T1000 (cell line): ENCODE measurements at regions not wholly inside any gene's neighbourhood (a gene's known extent, or its start where the extent isn't known, plus 50 kb on each side); places are given as distances from the start of the nearest gene placed in this dataset.

ENCODE experiments used
- DNase-seq: peaks from one replicate; lab custom pipeline; 2025; ENCODE audit warnings: mixed read lengths; lab: John Stamatoyannopoulos, UW

GRCh38 chr1:229063154-229063773 is 207.6 kb upstream of the RAB4A start:
- no peak for DNase-seq

DNA sequence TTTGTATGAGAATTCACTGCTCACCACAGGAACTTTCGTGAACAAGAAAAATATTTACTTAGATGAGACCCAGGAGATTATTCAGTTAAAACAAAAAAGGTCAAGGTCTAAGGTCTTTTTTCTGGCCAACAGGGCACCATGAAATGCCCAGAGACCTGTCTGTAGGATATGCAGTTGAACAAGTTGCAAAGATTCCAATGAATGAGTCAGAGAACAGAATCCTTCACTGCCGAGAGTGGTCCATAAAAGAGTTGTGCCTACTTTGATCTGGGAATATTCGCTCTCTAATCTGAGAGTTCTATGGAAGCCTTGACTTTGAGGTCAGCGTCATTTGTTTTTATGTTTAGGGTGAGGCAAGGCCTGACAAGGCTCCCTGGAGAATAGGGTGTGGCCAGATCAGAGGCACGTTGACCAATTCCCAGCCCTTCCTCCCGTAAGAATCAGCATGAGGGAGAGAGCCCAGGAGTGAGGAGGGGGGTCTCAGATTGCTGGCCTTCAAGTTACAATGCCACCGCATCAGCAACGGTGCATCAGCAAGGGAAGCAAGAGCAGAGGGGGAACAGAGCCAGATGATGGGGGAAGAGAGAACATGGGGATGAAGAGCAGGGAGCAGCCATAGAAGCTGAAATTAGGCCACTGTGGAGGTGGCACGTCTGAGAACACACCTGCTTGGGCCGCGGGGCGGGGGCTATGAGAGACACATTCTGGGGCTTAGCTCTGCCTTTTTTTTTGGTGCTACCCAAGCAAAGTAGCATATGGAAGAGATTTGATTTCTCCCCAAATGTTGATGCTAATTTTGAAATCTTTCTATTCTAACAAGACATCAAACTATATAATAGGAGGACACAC is 206.4 kb upstream of the RAB4A start:
- DNase-seq, result no peak

- DNase-seq, result no peak
Observed at GRCh38 chr1:229065613-229066012, 205.3 kb upstream of the RAB4A start.

- no peak for DNase-seq
Observed at GRCh38 chr1:229066591-229066990, 204.3 kb upstream of the RAB4A start.

GRCh38 chr1:229067546-229067945 is 203.4 kb upstream of the RAB4A start:
- DNase-seq, result no peak

DNA sequence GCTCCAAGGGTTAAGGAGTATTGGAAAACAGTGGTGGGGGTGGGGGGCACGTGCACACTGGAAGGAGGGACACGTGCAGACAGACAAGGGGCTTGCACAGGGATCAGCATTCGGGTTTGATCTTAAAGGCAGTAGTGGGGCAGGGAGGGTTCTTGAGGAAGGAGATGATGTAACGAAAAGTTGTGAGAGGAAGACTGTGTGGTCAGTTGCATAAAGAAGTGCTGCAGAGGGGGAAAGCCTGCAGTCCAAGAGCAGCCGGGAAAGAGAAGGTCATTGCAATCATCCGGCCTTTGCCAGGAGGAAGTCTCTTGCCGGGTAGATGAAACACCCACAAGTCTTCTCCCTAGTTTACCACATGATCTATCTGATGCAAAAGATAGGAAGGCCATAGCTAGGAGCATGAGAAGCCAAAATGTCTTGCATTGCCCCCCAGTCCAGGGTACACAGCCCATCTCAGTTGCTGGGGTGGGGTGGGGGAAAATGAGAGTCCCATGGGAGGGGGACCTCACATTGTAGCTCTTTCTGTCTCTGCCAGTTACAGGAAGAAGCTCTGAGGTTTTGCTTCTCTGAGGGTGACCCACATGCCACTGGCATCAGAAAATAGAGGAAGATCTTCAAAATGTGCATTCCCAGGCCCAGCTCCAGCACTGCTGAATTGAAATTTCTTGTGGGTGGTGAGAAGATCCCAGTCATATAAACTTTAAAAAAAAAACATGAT is 202.5 kb upstream of the RAB4A start:
- no peak for DNase-seq

DNA sequence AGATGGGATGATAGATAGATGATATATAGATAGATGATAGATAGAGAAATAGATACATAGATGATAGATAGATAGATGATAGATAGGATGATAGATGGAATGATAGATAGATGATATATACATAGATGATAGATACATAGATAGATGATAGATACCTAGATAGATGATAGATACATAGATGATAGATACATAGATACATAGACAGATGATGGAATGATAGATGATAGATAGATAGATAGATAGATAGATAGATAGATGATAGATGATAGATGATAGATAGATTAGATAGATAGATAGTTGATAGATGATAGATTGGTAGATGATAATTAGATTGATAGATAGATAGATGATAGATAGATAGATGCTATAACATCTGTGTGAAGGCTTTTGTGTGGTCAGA is 201.7 kb upstream of the RAB4A start:
- no peak for DNase-seq

- DNase-seq, result no peak
Observed at GRCh38 chr1:229070168-229070567, 200.7 kb upstream of the RAB4A start.

DNA sequence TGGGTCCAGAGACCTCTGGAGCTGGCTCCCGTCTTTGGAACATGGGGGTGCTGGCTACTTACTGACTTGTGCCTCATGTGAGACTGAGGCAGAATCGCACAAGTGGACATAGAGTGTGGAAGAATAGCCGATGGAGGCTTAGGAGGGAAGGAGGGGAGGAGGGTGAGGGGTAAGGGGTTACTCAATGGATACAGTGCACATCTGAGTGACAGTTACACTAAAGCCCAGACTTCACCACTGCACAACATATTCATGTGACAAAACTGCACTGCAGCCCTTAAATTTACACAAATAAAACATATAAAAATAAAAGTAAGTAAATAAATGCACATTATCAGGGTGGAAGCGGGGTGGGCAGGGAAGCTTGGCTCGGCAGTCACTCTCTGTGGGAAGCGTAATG is 197.7 kb upstream of the RAB4A start:
- DNase-seq, result no peak

DNA sequence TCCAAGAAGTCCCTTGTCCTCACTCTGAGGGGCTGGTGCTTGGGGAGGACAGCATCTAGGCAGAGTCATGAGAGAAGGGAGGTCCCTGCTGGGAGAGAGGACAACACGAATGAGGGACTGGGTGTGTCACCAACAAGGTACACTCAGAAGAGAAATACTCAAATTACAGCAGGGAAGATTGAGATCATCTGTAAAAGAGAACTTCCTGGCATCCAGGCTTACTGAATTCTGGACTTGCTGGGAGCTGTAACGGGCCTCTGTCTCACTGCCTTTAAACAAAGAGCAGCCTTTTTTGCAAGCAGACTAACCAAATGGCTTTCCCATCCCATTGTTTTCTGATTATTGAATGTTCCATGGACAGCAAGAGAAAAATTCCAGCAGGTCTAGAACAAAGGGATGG is 195.7 kb upstream of the RAB4A start:
- no peak for DNase-seq

DNA sequence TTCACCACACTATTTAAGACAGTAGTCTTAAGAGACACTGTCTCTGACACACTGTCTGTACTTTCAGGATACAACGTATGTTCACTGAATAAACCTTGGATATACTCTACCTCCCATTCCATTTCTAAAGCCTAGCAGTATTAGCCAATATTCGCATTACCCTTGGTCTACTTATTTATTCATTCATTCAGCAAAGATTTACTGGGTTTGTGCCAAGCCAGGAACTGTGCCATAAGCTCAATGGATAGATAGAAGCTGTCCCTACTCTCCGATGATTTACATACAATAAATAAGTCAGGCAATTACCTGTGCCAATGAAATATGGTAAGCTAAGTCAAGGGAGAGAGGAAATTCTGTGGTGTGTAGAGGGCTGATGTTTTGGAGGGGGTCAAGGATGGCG is 195.2 kb upstream of the RAB4A start:
- no peak for DNase-seq

GRCh38 chr1:229076195-229076594 is 194.7 kb upstream of the RAB4A start:
- DNase-seq, result no peak

DNA sequence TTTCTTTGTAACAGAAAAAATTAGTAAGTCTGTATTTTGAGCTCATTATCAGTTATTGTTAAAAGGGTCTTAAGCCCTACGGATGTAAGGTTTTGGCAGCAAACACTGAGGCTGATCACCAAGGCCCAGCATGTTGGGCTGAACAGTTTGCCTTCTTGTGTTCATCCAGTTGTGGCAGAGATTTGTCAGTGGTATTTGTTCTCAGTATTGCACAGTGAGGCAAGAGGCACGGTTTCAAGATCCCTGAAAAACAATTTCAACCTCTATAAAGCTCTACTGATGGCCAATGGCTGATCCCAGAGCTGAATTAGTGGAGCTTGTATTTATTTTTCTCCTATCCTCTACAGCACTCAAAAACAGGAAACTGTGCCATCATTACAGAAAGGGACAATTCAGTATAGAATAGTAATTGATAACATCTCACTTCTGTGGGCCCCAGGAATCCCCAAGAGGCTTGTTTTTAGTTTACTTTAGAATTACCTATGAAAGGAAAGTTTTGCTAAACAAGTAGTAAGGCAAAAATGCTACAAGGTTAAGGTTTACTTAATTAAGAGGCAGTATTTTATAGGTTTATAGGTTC is 191.8 kb upstream of the RAB4A start:
- DNase-seq, result no peak

- DNase-seq, result no peak
Observed at GRCh38 chr1:229080361-229080760, 190.6 kb upstream of the RAB4A start.

DNA sequence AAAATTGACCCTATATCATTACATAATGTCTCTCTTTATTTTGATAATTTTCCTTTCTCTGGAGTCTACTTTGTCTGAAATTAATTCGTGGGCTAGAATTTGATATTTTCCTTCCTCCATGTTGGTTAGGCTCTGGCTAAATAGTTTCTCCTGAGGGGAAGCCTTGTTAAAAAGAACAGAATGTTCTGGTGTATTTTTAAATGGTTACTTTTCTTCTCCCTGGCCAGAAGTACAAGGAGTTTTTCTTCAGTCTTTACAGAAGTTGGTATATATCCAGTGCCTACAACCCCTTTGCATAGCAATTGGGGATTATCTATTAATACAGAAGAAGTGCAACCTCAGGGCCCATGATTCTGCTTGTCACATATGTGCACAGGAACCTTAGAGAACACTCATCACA is 185.6 kb upstream of the RAB4A start:
- no peak for DNase-seq

- DNase-seq, result no peak
Observed at GRCh38 chr1:229086091-229086490, 184.8 kb upstream of the RAB4A start.

- no peak for DNase-seq
Observed at GRCh38 chr1:229086686-229087085, 184.2 kb upstream of the RAB4A start.

GRCh38 chr1:229087339-229087738 is 183.6 kb upstream of the RAB4A start:
- DNase-seq, result no peak

DNA sequence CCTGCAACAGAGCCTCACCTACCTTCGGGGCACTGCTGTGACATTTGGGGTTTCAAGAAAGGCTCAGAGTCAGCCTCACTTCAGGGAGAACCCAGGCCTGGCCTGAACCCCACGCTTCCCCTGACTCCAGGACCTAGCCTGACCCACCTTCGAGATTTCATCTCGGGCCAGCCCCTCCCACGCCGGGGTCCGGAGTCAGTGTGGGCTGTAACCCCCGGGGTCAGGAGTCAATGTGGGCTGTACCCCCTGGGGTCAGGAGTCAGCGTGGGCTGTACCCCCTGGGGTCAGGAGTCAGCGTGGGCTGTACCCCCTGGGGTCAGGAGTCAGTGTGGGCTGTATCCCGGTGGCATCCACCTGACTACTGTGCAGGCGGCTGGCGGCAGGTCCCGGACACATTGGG is 183.0 kb upstream of the RAB4A start:
- no peak for DNase-seq

- no peak for DNase-seq
Observed at GRCh38 chr1:229088711-229089110, 182.2 kb upstream of the RAB4A start.

GRCh38 chr1:229089586-229090208 is 181.2 kb upstream of the RAB4A start:
- DNase-seq, result no peak

DNA sequence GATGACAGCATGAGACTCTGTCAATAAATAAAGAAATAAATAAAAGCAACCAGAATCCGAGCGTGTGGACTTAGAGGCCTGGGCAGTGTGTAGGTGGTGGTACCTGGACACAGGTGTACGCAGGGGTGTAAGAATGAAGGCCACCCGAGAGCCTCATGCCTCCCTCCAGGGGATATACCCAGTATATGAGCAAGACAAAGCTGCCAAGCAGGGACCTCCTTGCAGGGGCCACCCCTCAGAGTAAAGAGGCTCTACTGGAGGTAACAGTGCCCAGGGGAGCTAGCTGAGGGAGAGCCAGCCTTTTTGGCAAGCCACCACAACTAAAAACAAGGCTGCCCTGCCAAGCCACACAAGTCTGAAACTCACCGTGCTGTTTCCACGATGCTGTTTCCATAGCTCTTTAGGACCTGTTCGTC is 179.2 kb upstream of the RAB4A start:
- DNase-seq, result no peak
